Kidney epithelial cell (primary cell): ENCODE measurements at regions not wholly inside any gene's neighbourhood (a gene's known extent, or its start where the extent isn't known, plus 50 kb on each side); places are given as distances from the start of the nearest gene placed in this dataset.
"Not testable (repeated sequence)": the region's sequence is repeated elsewhere in the genome, so short reads cannot be mapped to it uniquely, and the experiment has no call there.

Source experiments
- DNase-seq: peaks from one replicate; pipeline ENCODE4 v3.0.0-alpha.2; 2010; ENCODE audit warnings: low read depth
- H3K27me3 ChIP-seq: 2 replicates; pipeline ENCODE4 v1.6.0; 2011; ENCODE audit warnings: low read length; ENCODE audit not compliant: control insufficient read depth, insufficient read depth
- H3K36me3 ChIP-seq: 2 replicates; pipeline ENCODE4 v1.5.1; 2011; ENCODE audit warnings: low read length; ENCODE audit not compliant: control insufficient read depth, insufficient read depth
- H3K4me3 ChIP-seq: 2 replicates; pipeline ENCODE4 v1.5.1; 2011; ENCODE audit warnings: low read depth, mild to moderate bottlenecking, control low read depth, low read length

GRCh38 chr12:8282181-8282580 is 54.8 kb upstream of the FAM90A1 start:
- DNase-seq, H3K27me3 ChIP-seq, H3K4me3 ChIP-seq, H3K36me3 ChIP-seq: not testable (repeated sequence)

- H3K27me3 ChIP-seq, H3K4me3 ChIP-seq, DNase-seq, H3K36me3 ChIP-seq: not testable (repeated sequence)
These were observed 58.3 kb upstream of the FAM90A1 start for GRCh38 chr12:8285681-8286080.

GRCh38 chr12:8291764-8292163 is 64.3 kb upstream of the FAM90A1 start:
- not testable (repeated sequence) for DNase-seq, H3K27me3 ChIP-seq, H3K36me3 ChIP-seq, H3K4me3 ChIP-seq

- not testable (repeated sequence) for DNase-seq, H3K4me3 ChIP-seq, H3K36me3 ChIP-seq
These were observed 67.2 kb upstream of the FAM90A1 start for GRCh38 chr12:8294662-8295061.

GRCh38 chr12:8308611-8309010 is 81.2 kb upstream of the FAM90A1 start:
- H3K4me3 ChIP-seq, H3K36me3 ChIP-seq, DNase-seq, H3K27me3 ChIP-seq: not testable (repeated sequence)

More at GRCh38 chr12:8294662-8295061, 67.2 kb upstream of the FAM90A1 start:
- H3K27me3 ChIP-seq, result not testable (repeated sequence)

GRCh38 chr12:8315997-8316396 is 88.6 kb upstream of the FAM90A1 start:
- not testable (repeated sequence) for H3K36me3 ChIP-seq, H3K4me3 ChIP-seq, H3K27me3 ChIP-seq, DNase-seq

- H3K36me3 ChIP-seq, H3K27me3 ChIP-seq, H3K4me3 ChIP-seq, DNase-seq: not testable (repeated sequence)
These were observed 90.3 kb upstream of the FAM90A1 start for GRCh38 chr12:8317675-8318074.

GRCh38 chr12:8320251-8320730 is 92.9 kb upstream of the FAM90A1 start:
- H3K4me3 ChIP-seq, DNase-seq, H3K27me3 ChIP-seq, H3K36me3 ChIP-seq: not testable (repeated sequence)

GRCh38 chr12:8320791-8321370 is 93.5 kb upstream of the FAM90A1 start:
- not testable (repeated sequence) for H3K27me3 ChIP-seq, H3K36me3 ChIP-seq, DNase-seq, H3K4me3 ChIP-seq

GRCh38 chr12:8325145-8325839 is 97.9 kb upstream of the FAM90A1 start:
- H3K4me3 ChIP-seq, H3K36me3 ChIP-seq, DNase-seq, H3K27me3 ChIP-seq: not testable (repeated sequence)

GRCh38 chr12:8328835-8329234 is 101.4 kb upstream of the FAM90A1 start:
- not testable (repeated sequence) for H3K4me3 ChIP-seq, DNase-seq, H3K27me3 ChIP-seq

GRCh38 chr12:8332373-8332772 is 105.0 kb upstream of the FAM90A1 start:
- not testable (repeated sequence) for H3K27me3 ChIP-seq, H3K4me3 ChIP-seq, H3K36me3 ChIP-seq, DNase-seq

More at GRCh38 chr12:8328835-8329234, 101.4 kb upstream of the FAM90A1 start:
- H3K36me3 ChIP-seq, result not testable (repeated sequence)

GRCh38 chr12:8351073-8351472 is 104.7 kb upstream of the CLEC6A start:
- H3K27me3 ChIP-seq, DNase-seq, H3K4me3 ChIP-seq, H3K36me3 ChIP-seq: not testable (repeated sequence)

GRCh38 chr12:8354741-8355140 is 101.0 kb upstream of the CLEC6A start:
- H3K4me3 ChIP-seq, H3K27me3 ChIP-seq, H3K36me3 ChIP-seq, DNase-seq: not testable (repeated sequence)

- H3K36me3 ChIP-seq, H3K4me3 ChIP-seq, DNase-seq, H3K27me3 ChIP-seq: not testable (repeated sequence)
These were observed 100.2 kb upstream of the CLEC6A start for GRCh38 chr12:8355531-8355930.
